Fibroblast of lung (primary cell): ENCODE measurements at regions not wholly inside any gene's neighbourhood (a gene's known extent, or its start where the extent isn't known, plus 50 kb on each side); places are given as distances from the start of the nearest gene placed in this dataset.

ENCODE experiments used
- DNase-seq, 2 donors: peaks; one replicate each; pipeline versions ENCODE4 v3.0.0 to v3.0.0-alpha.2; 2010; ENCODE audit warnings: low read depth in 2 of 2
- H2AFZ ChIP-seq: 2 replicates; pipeline ENCODE4 v1.5.1; 2012; ENCODE audit warnings: low read length, control low read depth, inconsistent platforms
- H3K27ac ChIP-seq: 2 replicates; pipeline ENCODE4 v1.5.1; 2011; ENCODE audit warnings: low read length, control low read depth; ENCODE audit not compliant: insufficient read depth
- H3K27me3 ChIP-seq: 2 replicates; pipeline ENCODE4 v1.5.1; 2011; ENCODE audit warnings: mild to moderate bottlenecking, low read length; ENCODE audit not compliant: control insufficient read depth, insufficient read depth
- H3K36me3 ChIP-seq: 2 replicates; pipeline ENCODE4 v1.5.1; 2011; ENCODE audit warnings: low read length; ENCODE audit not compliant: control insufficient read depth, insufficient read depth
- H3K4me1 ChIP-seq: 2 replicates; pipeline ENCODE4 v1.5.1; 2011; ENCODE audit warnings: low read length; ENCODE audit not compliant: control insufficient read depth, insufficient read depth; ENCODE audit errors: extremely low read depth
- H3K4me2 ChIP-seq: 2 replicates; pipeline ENCODE4 v1.5.1; 2011; ENCODE audit warnings: low read length, control low read depth; ENCODE audit not compliant: insufficient read depth; ENCODE audit errors: extremely low read depth
- H3K4me3 ChIP-seq, 4 experiments: fragments of 200-600 bp in 1 of 4; sonication (generic) in 1 of 4; replicated peaks in 1 of 4; 2 replicates each; pipeline ENCODE4 v1.5.1; 2011 to 2016; ENCODE audit warnings: low read length in 4 of 4, low read depth in 3 of 4, mild to moderate bottlenecking in 3 of 4, control low read depth in 2 of 4, inconsistent platforms in 1 of 4, mixed read lengths in 1 of 4; ENCODE audit not compliant: insufficient read depth in 1 of 4; ENCODE audit errors: control extremely low read depth in 1 of 4
- H3K79me2 ChIP-seq: 2 replicates; pipeline ENCODE4 v1.5.1; 2012; ENCODE audit warnings: mild to moderate bottlenecking, low read length, inconsistent platforms; ENCODE audit not compliant: control insufficient read depth, insufficient read depth
- H3K9ac ChIP-seq: 2 replicates; pipeline ENCODE4 v1.5.1; 2011; ENCODE audit warnings: mild to moderate bottlenecking, low read length, control low read depth; ENCODE audit not compliant: insufficient read depth
- H3K9me3 ChIP-seq: 2 replicates; pipeline ENCODE4 v1.5.1; 2012; ENCODE audit warnings: low read depth, low read length; ENCODE audit not compliant: control insufficient read depth, insufficient read depth
- H4K20me1 ChIP-seq: 2 replicates; pipeline ENCODE4 v1.5.1; 2011; ENCODE audit warnings: low read length; ENCODE audit not compliant: control insufficient read depth, insufficient read depth; ENCODE audit errors: extremely low read depth
- CTCF ChIP-seq, 2 donors: IDR thresholded peaks in 1 of 2; conservative IDR thresholded peaks in 1 of 2; 1 replicate in 1 of 2; 2 replicates in 1 of 2; pipeline ENCODE4 v1.5.1; 2011 to 2012; ENCODE audit warnings: low read length in 2 of 2, control low read depth in 1 of 2, inconsistent platforms in 1 of 2, low read depth in 1 of 2, mild to moderate bottlenecking in 1 of 2
- EZH2 ChIP-seq: IDR thresholded peaks from 2 replicates; pipeline ENCODE4 v1.5.1; 2012; ENCODE audit warnings: low read length, control low read depth, mild to moderate bottlenecking; ENCODE audit errors: missing control alignments

GRCh38 chr1:21385022-21385421, 54.9 kb upstream of the NBPF3 start:
- no peak overlapping the region for H3K9ac ChIP-seq
- H3K27ac ChIP-seq = no peak overlapping the region
- TF ChIP-seq CTCF (conservative IDR thresholded peaks at IDR 0.05 in 1 of 2, IDR thresholded peaks at IDR 0.05 in 1 of 2; ENCODE audit: low read depth in 1 of 2, low read length in 2 of 2) (no peak), EZH2 (no peak)
- no peak for DNase-seq
- H4K20me1 ChIP-seq = no peaks in the 10 kb centered on the region
- H3K4me3 ChIP-seq = no peak overlapping the region
- no peak overlapping the region for H2AFZ ChIP-seq
- no peak overlapping the region for H3K4me2 ChIP-seq
- H3K79me2 ChIP-seq = no peaks in the 10 kb centered on the region
- no peaks in the 10 kb centered on the region for H3K4me1 ChIP-seq
- no peaks in the 10 kb centered on the region for H3K36me3 ChIP-seq
- no peaks in the 10 kb centered on the region for H3K9me3 ChIP-seq
- H3K27me3 ChIP-seq = peaks cover 16% of the 10 kb centered on the region

DNA sequence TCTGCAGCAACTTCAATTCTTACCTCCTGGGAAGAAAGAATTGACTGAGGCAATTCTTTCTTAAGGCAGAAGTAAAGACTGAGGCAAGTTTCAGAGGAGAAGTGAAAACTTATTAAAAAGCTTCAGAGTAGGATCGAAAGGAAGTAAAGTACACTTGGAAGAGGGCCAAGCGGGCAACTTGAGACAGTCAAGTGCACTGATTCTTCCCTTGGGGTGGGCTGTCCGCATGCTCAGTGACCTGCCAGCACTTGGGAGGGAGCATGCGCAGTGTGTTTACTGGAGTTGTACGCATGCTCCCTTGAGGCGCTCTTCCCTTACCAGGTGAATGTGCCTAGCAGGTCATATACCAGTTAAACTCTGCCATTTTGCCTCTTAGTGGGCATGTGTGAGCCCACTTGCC, 55.3 kb upstream of the NBPF3 start:
- H3K4me3 ChIP-seq = no peak overlapping the region

GRCh38 chr1:21383785-21384401, 56.0 kb upstream of the NBPF3 start:
- no peak overlapping the region for H3K4me3 ChIP-seq
- H3K9me3 ChIP-seq = no peaks in the 10 kb centered on the region
- H3K79me2 ChIP-seq = no peaks in the 10 kb centered on the region
- no peak for DNase-seq
- H3K4me2 ChIP-seq = no peak overlapping the region
- H3K27me3 ChIP-seq = peaks cover 16% of the 10 kb centered on the region
- no peaks in the 10 kb centered on the region for H3K4me1 ChIP-seq
- H2AFZ ChIP-seq = no peak overlapping the region
- H3K27ac ChIP-seq = no peak overlapping the region
- no peaks in the 10 kb centered on the region for H3K36me3 ChIP-seq
- no peaks in the 10 kb centered on the region for H4K20me1 ChIP-seq
- TF ChIP-seq CTCF (conservative IDR thresholded peaks at IDR 0.05 in 1 of 2, IDR thresholded peaks at IDR 0.05 in 1 of 2; ENCODE audit: low read depth in 1 of 2, low read length in 2 of 2) (peak; percentile 8), EZH2 (no peak)
- H3K9ac ChIP-seq = no peak overlapping the region

More for the DNA sequence above, 55.3 kb upstream of the NBPF3 start:
- no peak overlapping the region for H2AFZ ChIP-seq
- no peaks in the 10 kb centered on the region for H3K79me2 ChIP-seq
- H3K4me2 ChIP-seq = no peak overlapping the region
- no peak for DNase-seq
- TF ChIP-seq EZH2 (no peak), CTCF (conservative IDR thresholded peaks at IDR 0.05 in 1 of 2, IDR thresholded peaks at IDR 0.05 in 1 of 2; ENCODE audit: low read depth in 1 of 2, low read length in 2 of 2) (no peak)
- H4K20me1 ChIP-seq = no peaks in the 10 kb centered on the region
- H3K36me3 ChIP-seq = no peaks in the 10 kb centered on the region
- H3K27ac ChIP-seq = no peak overlapping the region
- peaks cover 16% of the 10 kb centered on the region for H3K27me3 ChIP-seq
- H3K9me3 ChIP-seq = no peaks in the 10 kb centered on the region
- H3K4me1 ChIP-seq = no peaks in the 10 kb centered on the region
- H3K9ac ChIP-seq = no peak overlapping the region
